ENCODE measurements at regions not wholly inside any gene's neighbourhood (a gene's known extent, or its start where the extent isn't known, plus 50 kb on each side); places are given as distances from the start of the nearest gene placed in this dataset.

DNA sequence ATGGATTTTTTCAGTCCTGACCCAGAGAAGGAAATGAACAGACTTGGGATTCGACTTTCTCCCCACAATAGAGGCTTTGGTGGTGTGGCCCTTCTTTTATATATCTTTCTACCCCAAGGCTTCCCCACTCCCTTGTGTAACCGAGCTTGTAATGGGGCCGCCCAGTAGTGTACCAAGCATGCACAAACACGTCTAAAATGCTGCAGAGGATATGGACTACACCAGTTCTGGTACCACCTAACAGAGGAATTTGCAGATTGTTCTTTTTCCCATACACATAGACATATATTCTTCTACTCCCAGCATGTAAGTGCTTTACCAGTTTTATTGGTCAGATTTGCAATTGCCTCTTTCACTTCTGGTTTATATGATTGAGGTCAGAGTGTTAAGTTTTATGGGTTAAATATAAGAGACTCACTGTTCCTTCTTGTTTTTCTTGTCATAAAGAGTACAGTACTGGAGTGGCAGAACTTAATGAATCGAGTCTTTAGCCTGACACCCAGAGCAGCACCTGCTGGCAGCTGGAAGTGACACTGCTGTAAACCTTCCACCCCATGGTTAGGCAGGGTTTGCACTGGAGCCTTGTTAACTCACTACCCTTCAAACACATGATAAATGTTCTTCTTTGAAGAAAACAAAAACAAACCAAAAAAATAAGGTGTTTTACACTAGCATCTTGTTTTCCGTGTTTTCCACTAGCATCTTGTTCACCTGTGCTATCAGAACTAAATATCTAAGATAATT is 198.6 kb downstream of the PTPRC start:
- TF ChIP-seq POLR2AphosphoS5 (IDR thresholded peaks at IDR 0.05; ENCODE audit: borderline replicate concordance, low read depth, low read length) = no peak
- no peak for TF ChIP-seq EZH2 (IDR thresholded peaks at IDR 0.05)
- no peak for TF ChIP-seq FOXP2 (optimal IDR thresholded peaks at IDR 0.05; ENCODE audit: control extremely low read depth, extremely low read length, insufficient read depth)

All from SK-N-MC (cell line).